MM.1S (cell line): ENCODE measurements at regions not wholly inside any gene's neighbourhood (a gene's known extent, or its start where the extent isn't known, plus 50 kb on each side); places are given as distances from the start of the nearest gene placed in this dataset.

Source experiments
- EZH2 ChIP-seq: fragments of 300-600 bp; sonication (generic); optimal IDR thresholded peaks from 2 replicates; pipeline ENCODE3; 2017; ENCODE audit warnings: low read depth, mild to moderate bottlenecking, antibody characterized with exemption, low read length, mixed read lengths
- EZH2phosphoT487 ChIP-seq: fragments of 300-600 bp; sonication (generic); IDR thresholded peaks from 2 replicates; pipeline ENCODE4 v1.6.1; 2018; ENCODE audit warnings: antibody characterized with exemption, low read length
- TF ChIP-seq, protein P1 (sequence below): fragments of 300-600 bp; sonication (generic); IDR thresholded peaks from 2 replicates; pipeline ENCODE4 v1.5.1; 2016; ENCODE audit warnings: antibody characterized with exemption, low read length, mixed read lengths

DNA sequence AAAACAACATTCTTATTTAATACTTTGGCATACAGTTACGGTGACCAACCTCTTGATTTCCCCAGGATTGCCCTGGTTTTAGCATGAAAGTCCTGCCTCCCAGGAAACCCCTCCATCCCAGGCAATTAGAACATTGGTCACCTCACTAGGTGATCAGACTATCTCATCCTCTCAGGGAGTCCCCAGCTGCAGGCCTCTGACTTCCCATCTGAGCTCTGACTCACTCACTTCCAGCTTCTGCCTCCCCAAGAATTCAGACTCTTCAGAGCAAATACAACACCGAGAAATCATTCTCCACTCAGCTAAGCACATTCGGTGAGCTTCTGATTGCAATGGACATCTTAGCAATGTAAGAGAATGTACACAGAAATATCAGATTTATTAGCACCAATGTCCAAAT is 92.4 kb upstream of the HES1 start:
- TF ChIP-seq EZH2 (no peak), EZH2phosphoT487 (no peak)
- TF ChIP-seq, protein P1, sequence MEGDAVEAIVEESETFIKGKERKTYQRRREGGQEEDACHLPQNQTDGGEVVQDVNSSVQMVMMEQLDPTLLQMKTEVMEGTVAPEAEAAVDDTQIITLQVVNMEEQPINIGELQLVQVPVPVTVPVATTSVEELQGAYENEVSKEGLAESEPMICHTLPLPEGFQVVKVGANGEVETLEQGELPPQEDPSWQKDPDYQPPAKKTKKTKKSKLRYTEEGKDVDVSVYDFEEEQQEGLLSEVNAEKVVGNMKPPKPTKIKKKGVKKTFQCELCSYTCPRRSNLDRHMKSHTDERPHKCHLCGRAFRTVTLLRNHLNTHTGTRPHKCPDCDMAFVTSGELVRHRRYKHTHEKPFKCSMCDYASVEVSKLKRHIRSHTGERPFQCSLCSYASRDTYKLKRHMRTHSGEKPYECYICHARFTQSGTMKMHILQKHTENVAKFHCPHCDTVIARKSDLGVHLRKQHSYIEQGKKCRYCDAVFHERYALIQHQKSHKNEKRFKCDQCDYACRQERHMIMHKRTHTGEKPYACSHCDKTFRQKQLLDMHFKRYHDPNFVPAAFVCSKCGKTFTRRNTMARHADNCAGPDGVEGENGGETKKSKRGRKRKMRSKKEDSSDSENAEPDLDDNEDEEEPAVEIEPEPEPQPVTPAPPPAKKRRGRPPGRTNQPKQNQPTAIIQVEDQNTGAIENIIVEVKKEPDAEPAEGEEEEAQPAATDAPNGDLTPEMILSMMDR, result no peak
